MG63 (cell line): ENCODE measurements at regions not wholly inside any gene's neighbourhood (a gene's known extent, or its start where the extent isn't known, plus 50 kb on each side); places are given as distances from the start of the nearest gene placed in this dataset.

Experiments used
- DNase-seq: peaks from one replicate; pipeline ENCODE4 v3.0.0-alpha.2; 2020
- H3K27me3 ChIP-seq: fragments of 250-450 bp; sonication (Bioruptor Pico); 2 replicates; pipeline ENCODE4 v1.5.1; 2020; ENCODE audit warnings: mild to moderate bottlenecking, moderate library complexity
- H3K36me3 ChIP-seq: fragments of 250-450 bp; sonication (Bioruptor Pico); 2 replicates; pipeline ENCODE4 v1.5.1; 2020; ENCODE audit warnings: mild to moderate bottlenecking, moderate library complexity
- H3K4me3 ChIP-seq: fragments of 250-450 bp; sonication (Bioruptor Pico); 2 replicates; pipeline ENCODE4 v1.5.1; 2020; ENCODE audit warnings: mild to moderate bottlenecking, moderate library complexity
- H3K9me3 ChIP-seq: fragments of 250-450 bp; sonication (Bioruptor Pico); 2 replicates; pipeline ENCODE4 v1.5.1; 2020; ENCODE audit warnings: mild to moderate bottlenecking, moderate library complexity

- Histone ChIP-seq H3K36me3 (no peaks in the 10 kb centered on the region), H3K9me3 (peaks cover 4% of the 10 kb centered on the region), H3K4me3 (no peak overlapping the region), H3K27me3 (no peaks in the 10 kb centered on the region; the same call in 1 of the 2 replicates)
- no peak for DNase-seq
Measured at GRCh38 chr10:119996944-119997343, 104.4 kb downstream of the SEC23IP start.

DNA sequence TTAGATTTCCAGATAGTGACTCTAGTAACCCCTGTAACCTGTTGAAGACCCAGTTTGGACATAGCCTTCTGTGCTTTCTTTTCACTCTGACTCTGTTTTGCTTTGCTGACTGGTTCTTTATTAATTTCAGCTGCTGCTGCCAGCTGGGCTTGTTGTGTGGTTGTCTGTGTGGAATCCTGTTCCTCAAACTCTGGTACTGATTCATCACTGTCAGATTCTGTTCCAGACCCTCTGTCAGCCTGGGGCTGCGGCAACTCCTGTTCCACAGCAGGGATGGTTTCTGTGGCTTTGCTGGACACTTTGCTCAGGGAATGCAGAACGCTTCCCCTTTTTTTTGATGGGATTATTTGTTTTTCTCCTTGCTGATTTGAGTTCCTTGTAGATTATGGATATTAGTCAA lies 104.9 kb downstream of the SEC23IP start:
- DNase-seq: no peak
- peaks cover 4% of the 10 kb centered on the region for H3K9me3 ChIP-seq

GRCh38 chr10:120002785-120003184 lies 110.3 kb downstream of the SEC23IP start:
- no peak for DNase-seq

More for the DNA sequence above, 104.9 kb downstream of the SEC23IP start:
- H3K27me3 ChIP-seq: no peaks in the 10 kb centered on the region; the same call in 1 of the 2 replicates
- no peak overlapping the region for H3K4me3 ChIP-seq
- H3K36me3 ChIP-seq: no peaks in the 10 kb centered on the region

DNA sequence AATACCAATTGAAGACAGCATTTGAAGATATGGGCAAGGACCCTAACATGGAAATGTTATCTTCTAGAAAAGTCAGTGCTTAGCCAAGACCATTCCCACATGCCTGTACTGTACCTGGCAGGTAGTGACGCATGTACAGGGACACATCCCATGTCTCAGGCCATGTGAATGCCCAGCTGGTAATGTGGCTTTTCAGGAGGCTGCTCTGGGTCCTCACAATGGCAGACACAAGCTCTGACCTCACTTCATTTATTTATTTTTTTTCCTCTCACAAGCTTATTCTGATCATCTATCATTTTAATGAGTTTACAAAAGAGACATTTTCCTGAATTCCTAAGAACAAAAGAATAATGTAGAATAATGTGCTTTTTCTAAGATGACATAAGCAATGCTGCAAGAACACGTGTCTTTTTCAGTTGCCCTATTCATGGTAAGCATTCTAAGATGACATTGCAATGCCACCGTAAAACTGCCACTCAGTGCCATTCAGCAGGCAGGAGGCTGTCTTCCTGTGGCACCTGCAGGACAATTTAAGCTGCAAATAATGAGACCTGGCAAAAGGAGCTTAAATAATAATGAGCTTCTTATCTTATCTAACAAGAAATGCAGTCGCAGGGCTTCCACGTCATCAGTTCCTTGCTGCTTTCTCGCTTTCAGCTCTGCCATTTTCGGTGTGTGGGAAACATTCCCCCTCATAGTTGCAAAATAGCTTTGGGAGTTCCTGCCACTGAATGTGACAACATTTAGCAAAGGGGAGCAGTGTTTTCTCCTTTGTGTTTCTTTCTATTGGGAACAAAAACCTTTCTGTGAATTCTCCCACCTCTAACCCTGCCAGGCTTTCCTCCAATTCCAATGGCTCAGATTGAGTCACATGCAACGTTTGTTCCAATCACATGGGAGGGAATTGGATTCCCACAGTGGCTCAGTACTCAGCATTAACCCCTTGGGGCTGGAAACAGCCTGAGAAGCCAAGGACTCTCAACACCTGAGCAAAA lies 113.0 kb downstream of the SEC23IP start:
- H3K9me3 ChIP-seq: no peaks in the 10 kb centered on the region
- no peak overlapping the region for H3K4me3 ChIP-seq
- no peak for DNase-seq
- H3K27me3 ChIP-seq: no peaks in the 10 kb centered on the region
- H3K36me3 ChIP-seq: no peaks in the 10 kb centered on the region

More at GRCh38 chr10:120002785-120003184, 110.3 kb downstream of the SEC23IP start:
- no peaks in the 10 kb centered on the region for H3K36me3 ChIP-seq
- H3K27me3 ChIP-seq: no peaks in the 10 kb centered on the region
- no peak overlapping the region for H3K4me3 ChIP-seq
- H3K9me3 ChIP-seq: no peaks in the 10 kb centered on the region

GRCh38 chr10:120007261-120007660 lies 114.7 kb downstream of the SEC23IP start:
- H3K36me3 ChIP-seq: no peaks in the 10 kb centered on the region
- no peak for DNase-seq
- H3K9me3 ChIP-seq: no peaks in the 10 kb centered on the region
- H3K27me3 ChIP-seq: no peaks in the 10 kb centered on the region
- no peak overlapping the region for H3K4me3 ChIP-seq

GRCh38 chr10:120011359-120012130 lies 119.0 kb downstream of the SEC23IP start:
- DNase-seq: no peak
- Histone ChIP-seq H3K36me3 (no peaks in the 10 kb centered on the region), H3K4me3 (no peak overlapping the region), H3K9me3 (no peaks in the 10 kb centered on the region), H3K27me3 (no peaks in the 10 kb centered on the region)

DNA sequence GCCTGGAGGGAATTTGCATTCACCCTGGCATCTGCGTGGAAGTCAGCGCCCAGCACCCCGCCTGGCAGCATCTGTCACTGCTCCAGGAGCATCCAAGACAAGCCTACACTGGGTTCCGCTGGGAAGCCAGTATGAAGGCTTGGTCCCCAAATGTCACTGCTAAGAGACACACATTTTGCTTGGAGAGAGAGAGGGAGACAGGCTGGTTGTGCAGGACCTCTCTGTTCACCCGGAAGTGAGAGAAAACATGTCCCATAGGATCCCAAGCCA lies 119.5 kb downstream of the SEC23IP start:
- H3K36me3 ChIP-seq: no peaks in the 10 kb centered on the region
- no peak overlapping the region for H3K4me3 ChIP-seq
- no peak for DNase-seq
- no peaks in the 10 kb centered on the region for H3K9me3 ChIP-seq
- no peaks in the 10 kb centered on the region for H3K27me3 ChIP-seq

DNA sequence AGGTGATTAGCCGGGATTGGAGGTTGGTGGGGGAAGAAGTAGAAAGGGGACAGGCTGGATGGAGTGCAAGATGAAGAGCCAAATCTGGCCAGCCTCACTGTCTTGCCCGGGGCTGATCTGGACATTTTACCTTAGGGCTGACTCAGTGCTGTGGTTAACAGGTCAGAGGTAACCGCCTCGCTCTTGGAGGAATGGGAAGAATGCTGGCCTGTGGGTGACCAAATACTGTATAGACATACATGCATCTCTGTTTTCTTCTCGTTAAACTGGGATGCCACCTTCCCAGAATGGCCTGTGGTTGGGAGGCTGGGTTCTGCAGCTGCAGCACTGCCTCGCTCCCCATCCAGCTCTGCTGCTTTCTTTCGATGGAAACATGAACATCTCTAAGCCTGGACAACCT lies 120.0 kb downstream of the SEC23IP start:
- DNase-seq: no peak
- H3K4me3 ChIP-seq: no peak overlapping the region
- no peaks in the 10 kb centered on the region for H3K9me3 ChIP-seq
- no peaks in the 10 kb centered on the region for H3K27me3 ChIP-seq
- no peaks in the 10 kb centered on the region for H3K36me3 ChIP-seq

GRCh38 chr10:120014031-120014430 lies 121.5 kb downstream of the SEC23IP start:
- no peaks in the 10 kb centered on the region for H3K27me3 ChIP-seq
- no peaks in the 10 kb centered on the region for H3K36me3 ChIP-seq
- no peak for DNase-seq
- H3K9me3 ChIP-seq: no peaks in the 10 kb centered on the region
- no peak overlapping the region for H3K4me3 ChIP-seq

- no peaks in the 10 kb centered on the region for H3K27me3 ChIP-seq
- no peaks in the 10 kb centered on the region for H3K9me3 ChIP-seq
- no peaks in the 10 kb centered on the region for H3K36me3 ChIP-seq
- no peak for DNase-seq
- H3K4me3 ChIP-seq: no peak overlapping the region
Measured at GRCh38 chr10:120015064-120015463, 122.5 kb downstream of the SEC23IP start.

DNA sequence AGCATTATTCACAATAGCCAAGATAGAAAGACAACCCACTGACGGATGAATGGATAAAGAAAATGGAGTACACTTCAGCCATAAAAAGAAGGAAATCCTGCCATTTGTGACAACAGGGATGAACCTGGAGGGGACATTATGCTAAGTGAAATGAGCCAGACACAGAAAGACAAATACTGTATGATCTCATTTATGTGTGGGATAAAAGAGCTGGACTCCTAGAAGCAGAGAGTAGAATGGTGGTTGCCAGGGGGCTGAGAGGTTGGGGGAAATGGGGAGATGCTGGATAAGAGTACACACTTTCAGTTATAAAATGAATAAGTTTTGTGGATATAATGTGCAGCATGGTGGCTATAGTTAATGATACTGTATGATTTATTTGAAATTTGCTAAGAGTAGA lies 124.4 kb downstream of the SEC23IP start:
- H3K4me3 ChIP-seq: no peak overlapping the region
- H3K36me3 ChIP-seq: no peaks in the 10 kb centered on the region
- H3K27me3 ChIP-seq: no peaks in the 10 kb centered on the region
- DNase-seq: no peak
- H3K9me3 ChIP-seq: no peaks in the 10 kb centered on the region

GRCh38 chr10:120017733-120018417 lies 125.3 kb downstream of the SEC23IP start:
- DNase-seq: no peak
- no peaks in the 10 kb centered on the region for H3K9me3 ChIP-seq
- H3K36me3 ChIP-seq: no peaks in the 10 kb centered on the region
- no peak overlapping the region for H3K4me3 ChIP-seq
- no peaks in the 10 kb centered on the region for H3K27me3 ChIP-seq

DNA sequence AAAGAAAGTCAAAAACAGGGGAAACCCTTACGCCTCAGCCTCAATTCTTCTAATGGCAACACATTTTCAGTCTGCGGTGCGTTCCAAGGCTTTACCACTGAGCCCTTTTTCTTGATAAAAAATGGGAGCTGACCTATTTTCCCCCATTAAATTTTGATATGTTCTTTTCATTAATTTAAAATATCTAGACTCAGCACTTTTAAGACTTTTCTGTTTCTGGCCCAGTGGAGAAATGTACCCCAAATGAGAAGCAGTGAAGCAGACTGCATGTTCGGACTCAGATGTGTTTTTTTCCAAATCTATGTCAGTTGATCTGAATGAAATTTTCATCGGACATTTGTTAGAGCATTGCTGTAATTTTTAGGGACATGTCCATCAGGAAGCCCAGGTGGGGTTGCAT lies 126.2 kb downstream of the SEC23IP start:
- no peak overlapping the region for H3K4me3 ChIP-seq
- H3K27me3 ChIP-seq: no peaks in the 10 kb centered on the region
- no peaks in the 10 kb centered on the region for H3K9me3 ChIP-seq
- DNase-seq: no peak
- H3K36me3 ChIP-seq: no peaks in the 10 kb centered on the region

DNA sequence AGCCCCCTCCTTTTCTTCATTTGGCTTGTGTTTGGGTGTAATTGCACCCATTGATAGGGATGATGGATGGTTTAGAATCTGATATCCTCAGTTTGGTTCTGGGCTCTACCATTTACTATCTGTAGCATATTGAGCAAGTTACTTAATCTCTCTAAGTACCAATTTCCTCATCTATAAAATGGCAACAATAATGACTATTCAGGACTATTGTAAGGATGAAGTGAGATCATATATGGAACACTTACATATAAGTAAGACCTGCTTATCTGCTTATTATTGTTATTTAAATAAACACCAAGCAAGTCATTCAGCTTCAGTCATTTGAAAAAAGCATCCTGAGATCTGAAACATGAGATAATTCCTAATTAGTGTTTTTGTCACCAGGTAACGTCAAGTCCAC lies 127.0 kb downstream of the SEC23IP start:
- H3K27me3 ChIP-seq: no peaks in the 10 kb centered on the region
- H3K9me3 ChIP-seq: no peaks in the 10 kb centered on the region
- no peak for DNase-seq
- no peaks in the 10 kb centered on the region for H3K36me3 ChIP-seq
- no peak overlapping the region for H3K4me3 ChIP-seq

DNA sequence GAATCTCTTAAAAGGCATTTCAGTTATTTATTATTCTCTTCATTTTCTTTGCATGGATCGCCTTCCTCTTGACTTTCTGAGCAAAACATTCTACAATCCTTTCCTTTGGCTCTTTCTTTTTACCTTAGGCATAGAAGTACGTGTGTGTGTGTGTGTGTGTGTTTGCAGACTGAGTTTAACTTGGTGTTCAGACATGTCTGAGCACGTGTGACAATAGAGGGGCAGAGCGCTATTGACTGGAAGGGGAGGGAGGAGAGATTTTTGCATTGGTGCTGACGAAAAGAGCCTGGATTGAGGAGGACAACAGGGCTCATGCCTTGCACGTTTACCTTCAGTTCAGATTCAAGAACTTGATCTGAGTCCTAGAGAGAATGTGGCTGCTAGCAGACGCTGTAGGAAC lies 129.8 kb downstream of the SEC23IP start:
- Histone ChIP-seq H3K36me3 (no peaks in the 10 kb centered on the region), H3K9me3 (no peaks in the 10 kb centered on the region), H3K27me3 (no peaks in the 10 kb centered on the region), H3K4me3 (no peak overlapping the region)
- no peak for DNase-seq

DNA sequence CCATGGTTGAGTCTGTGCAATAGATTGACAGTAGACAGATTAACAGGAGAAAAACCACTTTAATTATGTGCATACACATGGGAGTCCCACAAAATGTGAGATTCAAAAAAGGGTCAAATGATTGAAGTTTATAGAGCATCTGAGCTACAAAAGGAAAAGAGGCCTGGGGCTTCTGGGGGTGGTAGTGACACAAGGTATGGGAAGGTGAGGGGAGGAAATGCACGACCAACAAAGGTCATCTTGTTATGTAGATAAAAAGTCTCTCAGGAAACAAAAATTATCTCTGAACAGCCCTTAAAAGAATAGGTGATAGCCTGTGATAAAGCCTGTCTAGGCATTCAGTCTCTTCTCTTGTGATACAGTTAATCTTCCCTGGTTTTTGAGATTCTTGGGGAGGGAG lies 141.7 kb downstream of the SEC23IP start:
- no peak overlapping the region for H3K4me3 ChIP-seq
- H3K27me3 ChIP-seq: no peaks in the 10 kb centered on the region
- DNase-seq: no peak

GRCh38 chr10:120039046-120039445 lies 146.5 kb downstream of the SEC23IP start:
- Histone ChIP-seq H3K9me3 (no peaks in the 10 kb centered on the region), H3K27me3 (no peaks in the 10 kb centered on the region), H3K36me3 (no peaks in the 10 kb centered on the region), H3K4me3 (no peak overlapping the region)
- DNase-seq: no peak

More for the DNA sequence above, 141.7 kb downstream of the SEC23IP start:
- no peaks in the 10 kb centered on the region for H3K9me3 ChIP-seq
- H3K36me3 ChIP-seq: no peaks in the 10 kb centered on the region
